ENCODE measurements at regions not wholly inside any gene's neighbourhood (a gene's known extent, or its start where the extent isn't known, plus 50 kb on each side); places are given as distances from the start of the nearest gene placed in this dataset.
"Not testable (repeated sequence)": the region's sequence is repeated elsewhere in the genome, so short reads cannot be mapped to it uniquely, and the experiment has no call there.

DNA sequence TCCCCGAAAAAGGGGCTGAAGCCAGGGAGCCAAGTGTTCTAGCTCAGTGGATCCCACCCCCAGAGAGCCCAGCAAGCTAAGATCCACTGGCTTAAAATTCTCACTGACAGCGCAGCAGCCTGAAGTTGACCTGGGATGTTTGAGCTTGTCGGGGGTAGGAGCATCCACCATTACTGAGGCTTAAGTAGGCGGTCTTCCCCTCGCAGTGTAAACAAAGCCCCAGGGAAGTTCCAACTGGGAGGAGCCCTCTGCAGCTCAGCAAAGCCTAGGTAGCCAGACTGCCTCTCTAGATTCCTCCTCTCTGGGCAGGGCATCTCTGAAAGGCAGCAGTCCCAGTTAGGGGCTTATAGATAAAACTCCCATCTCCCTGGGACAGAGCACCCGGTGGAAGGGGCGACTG lies 56.8 kb upstream of the FGF16 start:
- H2BK15ac ChIP-seq (ENCODE audit: low read depth, low read length); DNase-seq; CTCF ChIA-PET; H2BK120ac ChIP-seq (ENCODE audit: low read depth, low read length); intact Hi-C loops (cut with micrococcal nuclease); POLR2A ChIA-PET (ENCODE audit: unreplicated experiment); H3K14ac ChIP-seq (replicated peaks; ENCODE audit: low read depth, low read length); in situ Hi-C loops (cut with MboI; ENCODE audit: low sequenced_read_pairs); H3K27me3 ChIP-seq (ENCODE audit: control insufficient read depth, insufficient read depth, low read length); BruUV-seq (replicated peaks); H3K4me1 ChIP-seq (ENCODE audit: control insufficient read depth, insufficient read depth, low read length); H3K4me2 ChIP-seq (ENCODE audit: low read depth, low read length); H3K56ac ChIP-seq (ENCODE audit: extremely low read depth, insufficient read depth, low read length); H4K5ac ChIP-seq (ENCODE audit: low read depth, low read length); H2BK5ac ChIP-seq (ENCODE audit: low read depth, low read length, poor library complexity, severe bottlenecking); H3K23ac ChIP-seq (ENCODE audit: low read depth, low read length); H2AFZ ChIP-seq (replicated peaks; ENCODE audit: low read length, poor library complexity); H3K27ac ChIP-seq (ENCODE audit: insufficient read depth, low read length); H2AK5ac ChIP-seq (ENCODE audit: low read depth, low read length); H3K79me1 ChIP-seq (ENCODE audit: low read depth in 1 of 2, low read length in 2 of 2); H4K20me1 ChIP-seq (ENCODE audit: insufficient read depth, low read length); H4K91ac ChIP-seq (ENCODE audit: insufficient read depth, low read depth, low read length); H3K9me1 ChIP-seq (ENCODE audit: insufficient read depth, low read length); dilution Hi-C loops (cut with HindIII; ENCODE audit: low sequenced_read_pairs, unreplicated experiment); H2AK9ac ChIP-seq (replicated peaks; ENCODE audit: low read depth, low read length, poor library complexity); ATAC-seq (ENCODE audit: low read depth); H3K9me3 ChIP-seq (ENCODE audit: control insufficient read depth, insufficient read depth, low read length); H4K8ac ChIP-seq (ENCODE audit: low read depth in 2 of 2, low read length in 2 of 2); H2BK20ac ChIP-seq (ENCODE audit: low read depth, low read length); H3K18ac ChIP-seq (ENCODE audit: low read depth, low read length); H3K9ac ChIP-seq (ENCODE audit: low read depth, low read length); H3K36me3 ChIP-seq (ENCODE audit: control insufficient read depth, insufficient read depth, low read length); H3K4me3 ChIP-seq (ENCODE audit: insufficient read depth, low read depth, low read length); H3K4ac ChIP-seq (ENCODE audit: low read depth, low read length): not testable (repeated sequence)
- WGBS, 2 experiments (ENCODE audit: extremely low coverage in 2 of 2, insufficient read length in 1 of 2) = 73% methylated on average over 4 of the region's 7 CpGs; no CpG with 5 or more reads in 1 of the 2 experiments

All from IMR-90 (cell line).